GM12878 (cell line): ENCODE measurements at regions not wholly inside any gene's neighbourhood (a gene's known extent, or its start where the extent isn't known, plus 50 kb on each side); places are given as distances from the start of the nearest gene placed in this dataset.

Experiments
- ATAC-seq: fragments of 200-7000 bp; cut with Tn5 transposase; 3 replicates; pipeline ENCODE4 v1.9.1; 2020; ENCODE audit warnings: mild to moderate bottlenecking, moderate library complexity
- BruUV-seq: library from RNA; stranded (reverse); fragments of 400-500 nt; replicated peaks from 2 replicates; lab custom pipeline; 2021; lab: Mats Ljungman, UMichigan
- CTCF ChIA-PET: fragments of 300-600 bp; sonication (Branson Sonifier 250); formaldehyde crosslinking; extraction: SDS; loops from one replicate; lab custom pipeline; 2021; ENCODE audit warnings: inconsistent platforms; lab: Yijun Ruan, JAX
- POLR2A ChIA-PET: fragments of 350-600 bp; formaldehyde crosslinking; extraction: SDS; loops from one replicate; lab custom pipeline; 2021; ENCODE audit warnings: inconsistent platforms; lab: Charles Lee
- RAD21 ChIA-PET: fragments of 300-600 bp; sonication (Branson Sonifier 250); formaldehyde crosslinking; loops from one replicate; lab custom pipeline; 2023; ENCODE audit warnings: antibody characterized with exemption; ENCODE audit not compliant: unreplicated experiment; lab: Charles Lee
- SMC1A ChIA-PET: fragments of 300-600 bp; sonication (Branson Sonifier 250); formaldehyde crosslinking; loops from one replicate; lab custom pipeline; 2023; ENCODE audit not compliant: unreplicated experiment, uncharacterized antibody; lab: Charles Lee
- DNase-seq: peaks from one replicate; pipeline ENCODE4 v3.0.0-alpha.2; 2011; ENCODE audit warnings: low read depth, low spot score
- FAIRE-seq: peaks from 3 replicates; lab custom pipeline; 2011; peaks lifted over from hg19 to GRCh38; lab: Jason Lieb, UNC
- H2AFZ ChIP-seq: 2 replicates; pipeline ENCODE4 v1.6.0; 2011; ENCODE audit warnings: low read depth, low read length, control low read depth; ENCODE audit not compliant: control insufficient read depth
- H3K27ac ChIP-seq: 2 replicates; pipeline ENCODE4 v1.5.1; 2011; ENCODE audit warnings: control low read depth; ENCODE audit not compliant: control insufficient read depth, insufficient read depth
- H3K27me3 ChIP-seq, 2 experiments: replicated peaks in 1 of 2; 2 replicates each; pipeline versions ENCODE4 v1.6.0 to v1.6.1; 2011; ENCODE audit warnings: low read length in 1 of 2; ENCODE audit not compliant: control insufficient read depth in 2 of 2, insufficient read depth in 2 of 2
- H3K36me3 ChIP-seq, 2 experiments: 2 replicates each; pipeline ENCODE4 v1.5.1; 2011; ENCODE audit warnings: low read length in 1 of 2; ENCODE audit not compliant: control insufficient read depth in 2 of 2, insufficient read depth in 2 of 2
- H3K4me1 ChIP-seq: 2 replicates; pipeline ENCODE4 v1.6.1; 2011; ENCODE audit warnings: mild to moderate bottlenecking, low read length, moderate library complexity, mixed read lengths; ENCODE audit not compliant: control insufficient read depth, insufficient read depth
- H3K4me2 ChIP-seq: 2 replicates; pipeline ENCODE4 v1.6.0; 2011; ENCODE audit warnings: control low read depth; ENCODE audit not compliant: control insufficient read depth, insufficient read depth
- H3K4me3 ChIP-seq: fragments of 200-600 bp; sonication (generic); 2 replicates; pipeline ENCODE4 v1.5.1; 2016
- H3K79me2 ChIP-seq: 2 replicates; pipeline ENCODE4 v1.6.0; 2011; ENCODE audit warnings: low read length; ENCODE audit not compliant: control insufficient read depth, insufficient read depth
- H3K9ac ChIP-seq: 2 replicates; pipeline ENCODE4 v1.8.0; 2011; ENCODE audit warnings: low read length, control low read depth, mixed read lengths; ENCODE audit not compliant: control insufficient read depth, insufficient read depth
- H3K9me3 ChIP-seq: replicated peaks from 3 replicates; pipeline ENCODE4 v1.5.1; 2011; ENCODE audit warnings: mild to moderate bottlenecking, low read length; ENCODE audit not compliant: control insufficient read depth, insufficient read depth
- H4K20me1 ChIP-seq: 2 replicates; pipeline ENCODE4 v1.6.0; 2011; ENCODE audit not compliant: control insufficient read depth, insufficient read depth
- CTCF ChIP-seq, 3 experiments: IDR thresholded peaks in 2 of 3; conservative IDR thresholded peaks in 1 of 3; 2 replicates each; pipeline ENCODE4 v1.5.1; 2011; ENCODE audit warnings: low read depth in 3 of 3, low read length in 3 of 3, mild to moderate bottlenecking in 3 of 3, control low read depth in 2 of 3, moderate library complexity in 2 of 3, inconsistent platforms in 1 of 3, mixed read lengths in 1 of 3; ENCODE audit not compliant: control insufficient read depth in 2 of 3, insufficient read depth in 1 of 3; ENCODE audit errors: extremely low read depth in 1 of 3
- ESRRA ChIP-seq: IDR thresholded peaks from 2 replicates; pipeline ENCODE4 v1.6.1; 2012; ENCODE audit warnings: mild to moderate bottlenecking, low read length, improper control_type of control experiment
- GATAD2B ChIP-seq: fragments of 450-650 bp; conservative IDR thresholded peaks from 2 replicates; pipeline ENCODE4 v1.6.1; 2017; ENCODE audit warnings: low read depth, mild to moderate bottlenecking, moderate library complexity
- PML ChIP-seq: IDR thresholded peaks from 2 replicates; pipeline ENCODE4 v1.6.1; 2012; ENCODE audit warnings: low read length, inconsistent platforms
- SKIL ChIP-seq: fragments of 450-650 bp; IDR thresholded peaks from 2 replicates; pipeline ENCODE4 v1.6.1; 2017; ENCODE audit warnings: mild to moderate bottlenecking, low read depth, inconsistent platforms; ENCODE audit not compliant: poor library complexity, severe bottlenecking
- YBX1 ChIP-seq: fragments of 450-650 bp; IDR thresholded peaks from 2 replicates; pipeline ENCODE4 v1.6.1; 2016; ENCODE audit warnings: antibody characterized with exemption
- WGBS: methylation state at CpG from one replicate; pipeline ENCODE4 v1.1.6; 2016; ENCODE audit warnings: low lambda C conversion rate; ENCODE audit not compliant: insufficient replicate concordance, insufficient coverage; ENCODE audit errors: missing lambda C conversion rate; 5-methylcytosine and 5-hydroxymethylcytosine counted together
- in situ Hi-C: fragments of 300-500 bp; cut with MboI; formaldehyde crosslinking; loops from 9 replicates; pipeline ENCODE4 v1.14.3; 2018; ENCODE audit warnings: mixed read lengths
- intact Hi-C: fragments of 100-400 bp; cut with micrococcal nuclease; formaldehyde crosslinking; loops from one replicate; pipeline ENCODE4 v1.14.2; 2022; ENCODE audit not compliant: unreplicated experiment

GRCh38 chr3:72276806-72277205, 491.9 kb upstream of the PROK2 start:
- H3K4me1 ChIP-seq = peaks cover 16% of the 10 kb centered on the region
- H3K9me3 ChIP-seq = no peaks in the 10 kb centered on the region; the same call in 2 of the 3 replicates
- DNase-seq = no peak
- POLR2A ChIA-PET = no interaction called here
- BruUV-seq = no TSS peak
- intact Hi-C loops = loop anchor here (5.0 kb wide), 1 partner anchor 545 kb away; no protein-coding TSS in a partner anchor
- SMC1A ChIA-PET = no interaction called here
- CTCF ChIA-PET = interaction anchor here (1.5 kb wide), 1 partner anchor 601 kb away, joined by 4 read pairs; no protein-coding TSS in a partner anchor
- FAIRE-seq = no peak
- no peak overlapping the region for H2AFZ ChIP-seq
- no peak overlapping the region for H3K4me2 ChIP-seq
- in situ Hi-C loops = no loop called here
- 74% methylated on average over 3 of the region's 3 CpGs for WGBS
- no peaks in the 10 kb centered on the region for H3K79me2 ChIP-seq
- TF ChIP-seq SKIL (no peak), YBX1 (no peak), CTCF (IDR thresholded peaks at IDR 0.05 in 2 of 3, conservative IDR thresholded peaks at IDR 0.05 in 1 of 3; ENCODE audit: control insufficient read depth in 2 of 3, extremely low read depth in 1 of 3, insufficient read depth in 1 of 3, low read depth in 3 of 3, low read length in 3 of 3) (no peak), PML (no peak), GATAD2B (no peak), ESRRA (no peak)
- TF ChIP-seq, all 136 proteins: peak for 0
- H3K4me3 ChIP-seq = no peak overlapping the region
- no peak overlapping the region for H3K27ac ChIP-seq
- RAD21 ChIA-PET = no interaction called here
- ATAC-seq = no peak
- H3K27me3 ChIP-seq = no peaks in the 10 kb centered on the region
- no peaks in the 10 kb centered on the region for H4K20me1 ChIP-seq
- no peak overlapping the region for H3K9ac ChIP-seq
- H3K36me3 ChIP-seq = no peaks in the 10 kb centered on the region
